NCI-H128 (cell line): ENCODE measurements at regions not wholly inside any gene's neighbourhood (a gene's known extent, or its start where the extent isn't known, plus 50 kb on each side); places are given as distances from the start of the nearest gene placed in this dataset.

Source experiments
- DNase-seq: peaks from one replicate; lab custom pipeline; 2025; ENCODE audit not compliant: unreplicated experiment; lab: John Stamatoyannopoulos, UW

- DNase-seq: no peak
Observed at GRCh38 chr1:95974586-95974985, 740.6 kb downstream of the RWDD3 start.

DNA sequence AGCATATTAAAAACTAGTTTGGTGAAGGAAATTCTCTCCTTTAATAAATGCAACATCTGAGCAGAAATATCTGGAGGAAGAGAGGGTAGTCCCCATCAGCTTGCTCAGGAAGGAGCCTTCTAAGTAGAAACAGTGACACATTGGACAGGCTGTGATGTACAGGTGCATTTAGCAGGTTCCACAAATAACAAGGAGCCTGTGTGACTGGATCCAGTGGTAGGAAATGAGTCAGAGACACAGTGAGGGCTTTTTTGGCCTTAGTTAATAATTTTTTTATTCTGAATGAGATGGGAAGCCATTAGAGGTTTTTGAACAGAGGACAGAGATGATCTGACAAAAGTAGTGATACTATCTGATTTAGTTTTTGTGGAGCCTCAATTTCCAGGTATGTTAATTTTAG, 738.9 kb upstream of the PTBP2 start:
- DNase-seq: no peak

- no peak for DNase-seq
Observed at GRCh38 chr1:95983831-95984230, 737.8 kb upstream of the PTBP2 start.

DNA sequence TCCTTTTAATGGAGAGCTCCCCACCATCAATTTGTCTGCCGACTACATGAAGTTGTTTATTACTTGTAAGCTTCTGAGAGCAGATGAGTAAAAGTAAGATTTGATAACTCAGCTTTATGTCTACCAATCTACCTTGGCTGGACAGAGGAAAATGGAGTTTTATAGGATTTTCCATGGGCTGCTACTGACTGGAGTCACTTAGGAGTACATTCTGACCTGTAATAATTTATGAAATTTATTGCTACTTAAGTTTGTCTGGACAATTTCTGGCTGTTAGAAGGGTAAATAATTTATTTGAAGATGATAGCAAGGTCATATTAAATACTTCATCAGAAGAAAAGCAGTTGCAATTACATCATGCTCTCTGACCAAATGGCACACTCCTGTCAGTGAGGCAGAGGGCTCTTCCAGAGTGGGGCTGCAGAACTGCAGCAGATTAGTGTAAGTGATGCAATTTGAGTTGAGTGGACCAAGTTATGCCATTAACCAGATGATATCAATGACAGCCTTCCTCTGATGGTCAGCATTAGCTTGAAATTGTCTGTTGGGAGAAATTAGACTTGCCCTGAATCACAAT, 736.7 kb upstream of the PTBP2 start:
- DNase-seq: no peak

DNA sequence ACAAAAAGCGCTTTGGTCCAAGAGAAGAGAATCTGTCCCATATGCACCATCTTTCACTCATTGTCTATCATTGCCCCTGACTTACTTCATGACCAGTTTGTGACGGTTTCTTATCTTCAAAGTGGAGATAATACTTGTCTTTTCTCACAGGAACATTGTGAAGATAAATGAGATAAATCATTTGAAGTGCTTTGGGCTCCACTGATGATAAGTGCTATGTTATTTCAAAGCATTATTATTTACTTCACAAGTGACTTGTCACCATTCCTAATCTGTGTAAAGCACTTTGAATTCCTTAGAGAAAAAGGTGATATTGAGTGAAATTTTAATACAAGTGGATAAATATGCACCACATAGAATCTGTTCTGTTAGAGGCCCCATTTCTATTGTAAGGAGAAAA, 731.6 kb upstream of the PTBP2 start:
- no peak for DNase-seq

GRCh38 chr1:95991787-95992520, 729.6 kb upstream of the PTBP2 start:
- DNase-seq: no peak

GRCh38 chr1:95994643-95995042, 726.9 kb upstream of the PTBP2 start:
- DNase-seq: no peak

DNA sequence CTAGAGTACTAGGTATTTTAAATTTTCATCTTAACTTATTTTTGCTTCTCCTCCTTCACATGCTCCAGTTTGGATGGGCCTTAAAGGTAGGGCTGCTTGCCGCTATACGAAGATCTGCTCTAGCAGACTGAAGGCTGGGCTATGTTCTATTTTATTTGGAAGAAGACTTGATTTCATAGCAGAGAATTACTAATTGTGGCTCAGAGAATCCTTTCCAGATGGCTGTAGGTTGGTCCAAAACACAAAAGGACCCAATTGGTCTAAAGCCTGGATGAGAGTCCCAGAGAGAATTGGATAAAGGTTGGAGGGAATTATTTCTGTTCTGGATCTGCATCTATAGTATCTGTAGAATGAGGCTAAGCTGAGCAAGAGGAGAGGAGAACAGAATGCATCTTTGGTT, 719.4 kb upstream of the PTBP2 start:
- DNase-seq: no peak

GRCh38 chr1:96002969-96003964, 718.3 kb upstream of the PTBP2 start:
- no peak for DNase-seq

- no peak for DNase-seq
Observed at GRCh38 chr1:96009831-96010434, 711.7 kb upstream of the PTBP2 start.

DNA sequence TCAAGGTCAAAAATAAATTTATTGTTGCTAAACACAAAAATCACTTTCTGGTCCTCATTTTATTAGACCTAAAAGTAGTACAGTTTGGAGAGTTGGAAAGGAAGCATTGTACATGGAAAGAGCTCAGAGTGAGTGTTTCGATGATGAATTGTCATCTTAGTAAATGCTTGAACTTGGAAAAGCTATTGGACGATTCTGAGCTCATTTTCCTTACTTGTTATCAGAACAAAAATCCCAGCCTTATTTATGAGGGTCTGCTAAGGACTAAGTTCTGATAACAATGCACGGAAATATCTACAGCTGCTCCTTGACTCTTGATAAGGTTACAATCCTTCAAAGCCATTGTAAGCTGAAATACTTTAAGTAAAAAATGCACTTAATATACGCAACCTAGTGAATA, 710.0 kb upstream of the PTBP2 start:
- no peak for DNase-seq

- no peak for DNase-seq
Observed at GRCh38 chr1:96016219-96016618, 705.4 kb upstream of the PTBP2 start.

DNA sequence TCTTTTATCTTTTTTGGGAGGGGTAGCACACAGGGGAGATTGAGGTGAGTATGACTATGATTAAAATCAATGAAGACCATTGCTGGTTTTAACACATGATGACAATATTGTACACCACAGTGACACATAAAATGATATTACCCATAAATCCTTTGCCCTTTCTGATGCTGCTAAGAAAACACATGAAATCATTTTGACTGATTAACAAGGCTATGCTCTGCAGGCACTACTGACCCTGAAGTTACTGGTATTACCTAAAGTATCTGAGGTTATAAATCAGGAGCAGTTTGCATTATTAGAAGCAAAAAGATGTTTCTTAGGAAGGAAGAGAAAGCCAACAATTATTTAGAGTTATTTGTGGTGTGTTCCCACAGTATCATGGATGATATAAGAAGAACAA, 701.2 kb upstream of the PTBP2 start:
- no peak for DNase-seq

DNA sequence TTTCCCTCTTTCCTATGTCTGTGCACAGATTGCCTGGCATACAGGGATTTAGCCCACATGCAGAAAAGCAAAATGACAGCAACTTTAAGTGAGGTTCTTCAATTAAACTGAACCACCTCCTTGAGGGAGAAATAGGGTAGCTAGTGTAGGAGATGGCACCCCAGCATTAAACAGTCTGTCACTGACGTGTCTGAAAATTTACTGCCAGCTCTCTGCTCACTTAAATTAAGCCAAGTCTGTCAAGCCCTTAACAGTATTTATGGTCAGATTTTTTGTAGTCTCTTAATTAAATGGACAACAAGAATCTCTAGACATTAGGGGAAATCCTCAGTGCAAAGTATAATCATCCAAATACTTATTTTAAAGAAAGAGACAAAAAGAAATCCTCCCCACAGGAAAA, 696.5 kb upstream of the PTBP2 start:
- DNase-seq: no peak

- DNase-seq: no peak
Observed at GRCh38 chr1:96028071-96028470, 693.5 kb upstream of the PTBP2 start.

GRCh38 chr1:96030312-96030711, 691.3 kb upstream of the PTBP2 start:
- no peak for DNase-seq

DNA sequence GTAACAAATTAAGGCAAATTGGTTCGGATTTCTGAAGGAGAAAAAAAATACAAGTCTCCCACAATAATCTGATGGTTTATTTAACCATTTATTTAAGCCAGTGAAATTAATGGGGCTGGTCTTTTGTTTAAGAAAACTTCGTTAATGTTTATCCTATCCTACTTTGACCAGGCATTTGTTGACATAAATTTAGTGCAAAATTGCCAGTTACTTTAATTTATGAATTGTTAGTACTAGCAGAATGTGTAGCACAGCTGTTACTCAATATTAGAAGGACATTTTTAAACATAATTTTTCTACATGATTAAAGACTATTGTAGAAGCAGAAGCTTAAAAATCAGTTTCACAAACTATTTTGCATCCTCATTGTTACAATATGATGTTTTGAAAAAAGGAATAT, 687.6 kb upstream of the PTBP2 start:
- no peak for DNase-seq

- no peak for DNase-seq
Observed at GRCh38 chr1:96036763-96037162, 684.8 kb upstream of the PTBP2 start.

GRCh38 chr1:96038636-96039035, 682.9 kb upstream of the PTBP2 start:
- DNase-seq: no peak

GRCh38 chr1:96039910-96040309, 681.7 kb upstream of the PTBP2 start:
- no peak for DNase-seq

DNA sequence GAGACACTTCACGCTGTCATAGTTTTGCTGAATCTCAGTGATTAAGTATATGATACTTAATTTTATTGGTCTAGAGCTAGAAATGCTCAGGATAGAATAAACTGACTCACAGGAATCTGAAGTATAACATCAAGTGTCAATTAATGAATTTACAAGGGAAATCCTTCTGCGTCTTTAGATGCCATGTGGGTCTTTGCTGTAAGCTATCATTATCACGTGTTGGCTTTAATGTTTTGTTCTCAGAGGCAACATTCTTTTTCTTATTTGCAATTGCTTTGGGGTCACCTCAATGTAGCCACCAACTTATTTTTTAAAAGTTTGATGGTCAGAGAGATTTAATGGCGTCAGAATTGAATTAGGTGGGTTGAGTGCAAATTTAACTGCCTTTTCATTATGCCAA, 680.1 kb upstream of the PTBP2 start:
- no peak for DNase-seq
